ENCODE measurements at regions not wholly inside any gene's neighbourhood (a gene's known extent, or its start where the extent isn't known, plus 50 kb on each side); places are given as distances from the start of the nearest gene placed in this dataset.
"Not testable (repeated sequence)": the region's sequence is repeated elsewhere in the genome, so short reads cannot be mapped to it uniquely, and the experiment has no call there.

DNA sequence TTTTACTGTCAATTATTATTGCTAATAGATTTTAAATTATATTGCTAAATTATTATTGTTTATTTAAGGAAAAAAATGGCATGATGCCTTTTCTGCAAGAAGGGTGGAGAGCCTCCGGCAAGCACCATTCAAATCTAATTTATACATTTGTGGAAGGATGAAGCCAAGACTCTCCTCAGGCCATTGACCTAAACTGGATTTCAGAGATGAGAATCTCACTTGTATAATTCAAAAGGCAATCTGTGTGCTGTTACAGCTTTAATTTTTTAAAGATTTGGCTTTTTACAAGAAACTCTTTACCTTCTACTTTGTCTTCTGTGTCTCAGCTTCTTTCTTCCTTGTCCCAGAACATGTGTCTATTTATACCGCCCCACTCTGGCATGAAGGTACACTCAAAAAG, 722.5 kb downstream of the ETS1 start:
- DNase-seq (ENCODE audit: low read depth, low spot score), result no peak

DNA sequence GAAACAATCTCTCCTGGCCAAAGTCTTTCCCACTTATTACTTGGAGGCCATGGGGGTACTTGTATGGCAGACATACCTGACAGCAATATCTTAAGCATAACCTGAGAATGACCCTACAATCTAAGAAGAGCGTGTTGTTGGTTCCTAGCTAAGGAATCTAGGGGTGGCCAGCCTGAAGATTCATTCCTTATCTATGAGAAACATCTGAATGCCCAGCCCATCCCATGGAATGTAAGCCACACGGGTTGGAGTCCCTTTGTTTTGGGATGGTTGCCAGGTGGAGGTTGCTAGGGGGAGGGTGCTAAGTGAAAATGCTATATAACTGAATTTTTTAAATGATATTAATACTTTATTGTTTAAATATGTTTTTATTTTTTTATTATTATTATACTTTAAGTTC, 725.0 kb downstream of the ETS1 start:
- peak; percentile 39 for DNase-seq (ENCODE audit: low read depth, low spot score)

DNA sequence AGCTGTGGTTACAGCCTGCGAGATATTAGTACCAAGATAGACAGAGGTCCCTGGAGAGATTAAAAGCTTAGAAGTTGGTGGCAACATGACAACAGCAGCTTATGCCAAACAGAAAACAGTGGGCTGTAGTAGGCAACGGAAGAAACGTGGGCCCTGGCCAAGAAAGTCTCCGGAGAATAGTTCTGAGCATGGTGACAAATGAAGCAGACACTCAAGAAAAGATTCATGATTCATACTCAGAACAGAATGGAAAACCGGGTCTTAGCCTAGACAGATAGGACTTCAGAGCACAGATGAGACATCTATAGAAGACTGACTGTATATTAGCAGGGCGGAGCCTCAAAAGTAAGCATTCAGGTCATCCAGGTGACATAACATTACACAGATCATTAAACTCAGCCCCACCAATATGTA, 727.4 kb downstream of the ETS1 start:
- DNase-seq (ENCODE audit: low read depth, low spot score), result peak; percentile 32

DNA sequence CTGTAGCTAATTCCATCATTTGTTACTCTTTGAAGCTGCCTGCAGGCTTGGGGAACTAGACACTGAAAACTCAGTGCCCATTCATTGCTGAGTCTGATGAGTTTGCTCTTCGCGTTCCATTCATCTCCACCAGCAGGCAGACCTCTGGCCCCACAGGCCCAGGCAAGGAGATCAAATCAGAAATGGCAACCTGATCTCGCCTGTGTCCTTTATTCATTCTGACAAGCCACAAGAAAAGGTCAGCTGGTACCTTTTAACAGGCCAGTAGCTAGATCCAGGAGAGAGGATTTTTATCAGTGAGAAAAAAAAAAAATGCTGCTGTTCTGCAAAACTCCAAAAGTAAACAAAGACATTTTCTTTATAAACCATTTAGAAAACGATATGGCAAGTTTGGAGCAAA, 742.5 kb downstream of the ETS1 start:
- no peak for DNase-seq (ENCODE audit: low read depth, low spot score)

DNA sequence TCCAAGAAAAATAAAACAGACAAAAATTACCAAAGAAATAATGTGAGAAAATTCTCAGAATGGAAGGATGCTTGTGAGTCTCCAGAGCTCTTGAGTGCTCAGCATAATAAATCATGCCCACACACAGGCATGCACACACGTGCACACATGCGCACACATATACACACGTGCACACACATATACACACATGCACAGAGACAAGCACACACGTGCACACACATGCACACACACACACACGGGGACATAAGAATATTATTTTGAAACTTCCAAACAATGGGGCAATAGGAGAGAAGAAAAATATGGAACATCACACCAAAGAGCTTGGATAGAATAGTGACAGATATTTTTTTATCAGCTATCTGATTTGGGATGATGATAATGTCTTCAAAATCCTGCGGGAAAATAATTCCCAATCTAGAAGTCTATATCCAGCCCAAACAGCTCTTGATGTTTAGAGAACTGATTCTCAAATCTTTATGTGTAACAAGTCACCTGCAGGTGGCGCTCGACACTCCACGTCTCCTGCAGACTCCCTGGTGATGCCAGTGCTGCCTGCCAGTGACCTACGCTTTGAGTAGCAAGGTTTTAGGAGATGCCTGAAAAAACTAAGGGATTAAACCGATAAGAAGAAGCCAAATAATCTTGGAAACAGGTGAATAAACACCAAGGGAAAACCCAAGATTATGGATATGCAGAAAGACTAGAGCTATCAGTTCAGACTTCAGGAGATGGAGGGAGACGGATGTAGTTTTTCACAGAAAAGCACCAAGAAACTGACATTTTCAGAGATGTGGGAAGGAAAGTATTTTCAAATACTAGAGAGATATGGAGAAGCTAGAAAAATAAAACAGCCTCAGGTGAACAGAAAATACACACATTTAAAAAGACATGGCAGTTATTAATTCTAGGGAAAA, 743.6 kb downstream of the ETS1 start:
- peak; percentile 82 for DNase-seq (ENCODE audit: low read depth, low spot score)

DNA sequence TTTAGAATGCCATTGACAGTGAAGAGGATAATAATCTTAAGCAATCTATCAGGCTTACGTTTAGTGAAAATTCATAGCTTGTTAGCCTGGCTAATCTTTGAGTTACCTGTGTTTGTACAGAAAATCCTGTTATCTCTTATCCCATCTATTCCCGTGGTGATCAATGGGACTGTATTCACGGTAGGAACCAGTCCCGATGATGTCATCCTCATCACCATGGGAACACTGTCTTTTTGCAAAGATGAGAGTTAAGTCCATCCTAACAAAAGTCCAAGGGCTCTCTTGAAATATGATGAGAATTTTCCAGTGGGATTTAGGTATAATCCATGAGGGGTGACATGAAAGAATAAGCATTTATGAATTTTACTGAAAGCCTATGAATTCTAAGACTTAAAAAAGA, 762.2 kb downstream of the ETS1 start:
- DNase-seq (ENCODE audit: low read depth, low spot score), result no peak

DNA sequence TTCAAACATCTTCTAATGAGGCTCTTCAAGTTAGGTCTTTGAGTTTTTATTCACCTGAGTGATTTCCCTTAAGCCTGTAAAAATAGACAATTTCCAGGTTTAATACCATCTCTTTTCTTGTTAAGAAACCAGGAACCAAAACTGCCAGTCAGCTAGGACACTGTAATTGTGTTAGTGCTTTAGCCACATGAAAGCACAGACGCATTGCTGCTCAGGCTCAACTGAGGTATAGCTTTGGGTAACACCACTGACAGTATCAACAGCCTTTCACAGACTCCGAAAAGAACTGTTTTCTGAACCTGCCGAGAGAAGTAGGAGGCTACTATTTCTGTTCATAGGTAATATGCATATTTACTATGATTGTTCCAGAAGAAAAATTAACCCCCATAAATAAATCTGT, 768.7 kb downstream of the ETS1 start:
- DNase-seq (ENCODE audit: low read depth, low spot score), result no peak

DNA sequence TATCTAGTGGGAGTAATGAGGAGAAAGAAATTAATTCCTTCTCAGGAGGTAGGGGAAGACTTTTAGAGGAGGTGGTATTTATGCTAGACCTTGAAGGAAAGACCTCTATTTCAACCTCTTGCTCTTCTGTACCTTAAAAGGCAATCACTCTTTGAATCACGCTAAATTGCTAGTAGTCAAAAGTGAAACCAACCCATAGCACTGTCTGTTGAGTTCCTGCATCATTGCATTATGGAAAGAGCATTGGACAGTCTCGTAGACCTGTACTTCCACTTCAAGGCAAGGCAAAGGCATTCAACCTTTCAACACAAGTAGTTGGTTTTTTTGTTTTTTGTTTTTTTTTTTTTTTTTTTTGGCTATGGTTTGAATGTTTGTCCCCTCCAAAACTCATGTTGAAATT, 770.4 kb downstream of the ETS1 start:
- no peak for DNase-seq (ENCODE audit: low read depth, low spot score)

DNA sequence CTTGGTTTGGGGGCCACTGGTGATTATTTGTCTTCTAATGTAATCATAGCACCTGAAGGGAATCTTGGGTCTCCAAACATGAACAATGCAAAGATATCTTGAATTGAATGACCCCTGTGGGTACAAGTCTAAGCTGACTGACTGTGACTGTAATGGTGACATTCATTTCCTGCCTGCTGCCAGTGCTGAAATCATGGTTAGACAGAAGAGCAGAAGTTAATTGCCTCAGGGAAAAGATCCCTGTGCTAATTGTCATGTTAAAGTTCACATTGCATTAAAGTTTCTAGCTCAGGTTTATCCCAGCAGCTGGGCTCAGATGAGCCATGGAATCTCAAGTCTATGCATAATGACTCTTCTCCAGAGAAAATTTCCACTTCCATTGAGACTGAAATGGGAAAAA, 772.0 kb downstream of the ETS1 start:
- no peak for DNase-seq (ENCODE audit: low read depth, low spot score)

DNA sequence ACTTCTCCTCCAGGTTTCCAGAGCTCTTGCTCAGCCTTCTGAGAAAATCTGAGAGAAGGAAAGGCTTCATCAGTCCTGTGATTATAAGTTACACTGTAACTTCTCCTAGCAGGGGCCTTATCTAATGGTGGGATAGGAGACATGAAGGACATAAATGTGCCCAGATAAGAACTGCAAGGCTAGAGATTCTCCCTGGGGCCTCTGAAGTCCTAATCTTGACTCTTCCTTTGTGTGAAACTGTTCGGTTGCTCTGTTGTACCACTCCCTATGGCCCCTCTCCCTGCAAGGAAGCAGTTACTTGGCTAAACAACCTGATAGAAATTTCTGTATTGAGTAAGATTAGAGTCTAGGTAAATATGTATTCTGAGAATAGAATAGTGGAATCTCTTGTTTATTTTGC, 780.9 kb downstream of the ETS1 start:
- DNase-seq (ENCODE audit: low read depth, low spot score), result no peak

DNA sequence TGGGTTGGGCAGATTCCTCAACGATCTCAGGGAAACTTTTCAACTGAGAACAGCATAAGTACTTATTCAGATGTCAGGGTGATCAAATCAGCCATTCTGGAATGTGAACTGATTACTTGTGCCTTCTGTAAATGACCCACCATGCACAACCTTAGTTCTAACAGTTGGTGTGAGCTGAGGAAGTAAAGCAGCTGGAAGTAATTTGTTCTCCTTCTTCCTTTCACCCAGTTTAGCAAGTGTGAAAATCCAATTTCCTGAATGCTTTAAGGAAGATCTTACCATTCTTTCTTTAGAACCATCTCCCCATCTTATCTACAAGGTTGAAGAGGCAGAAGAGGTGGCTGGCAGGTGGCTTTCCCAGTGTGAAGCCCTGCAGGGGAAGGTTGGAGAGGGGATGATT, 781.6 kb downstream of the ETS1 start:
- no peak for DNase-seq (ENCODE audit: low read depth, low spot score)

DNA sequence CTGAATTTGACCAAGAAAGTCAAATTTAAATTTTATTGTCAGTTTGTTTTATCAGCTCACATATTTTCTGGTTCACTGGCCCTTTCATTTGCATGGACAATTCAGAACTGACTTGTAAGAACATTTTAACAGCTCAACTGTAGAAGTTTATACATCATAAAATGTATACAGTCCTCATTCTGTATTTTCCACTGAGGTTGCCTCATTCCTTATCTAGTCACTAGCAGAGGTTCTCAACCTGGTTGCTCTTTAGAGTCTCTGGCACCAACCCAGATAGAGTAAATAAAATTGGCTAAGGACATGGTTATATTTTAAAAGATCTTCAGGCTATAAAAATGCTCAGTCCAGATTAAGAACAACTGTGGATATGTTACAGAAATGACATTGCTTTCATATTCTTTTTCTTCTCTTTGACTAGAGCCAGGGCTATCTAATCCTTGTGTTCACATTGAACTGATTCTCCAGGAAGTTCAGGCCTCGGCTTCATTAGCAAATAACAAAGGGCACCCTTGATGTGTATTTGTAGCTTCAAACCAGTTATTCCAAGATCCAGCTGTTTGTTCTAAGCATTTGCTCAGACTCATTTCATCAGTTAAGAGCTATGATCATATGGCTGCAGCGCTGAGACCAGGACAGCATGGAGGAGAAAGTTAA, 782.5 kb downstream of the ETS1 start:
- DNase-seq (ENCODE audit: low read depth, low spot score), result no peak

DNA sequence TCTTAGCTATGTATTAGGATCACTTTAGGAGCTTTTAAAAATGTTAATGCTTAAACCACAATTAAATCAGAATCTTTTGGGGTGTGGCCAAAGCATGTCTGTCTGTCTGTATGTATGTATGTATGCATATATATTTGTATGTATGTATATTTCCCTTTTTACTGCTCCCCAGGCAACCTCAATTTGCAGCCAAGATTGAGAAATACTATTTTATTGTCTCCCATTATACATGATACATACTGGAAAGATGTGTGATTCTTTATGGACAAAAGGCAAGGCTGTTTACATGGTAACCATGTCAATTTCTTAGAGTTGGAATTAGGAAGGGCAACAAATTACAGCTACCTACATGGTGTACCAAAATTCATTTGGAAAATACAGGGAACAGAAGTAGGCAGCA, 783.6 kb downstream of the ETS1 start:
- DNase-seq (ENCODE audit: low read depth, low spot score), result no peak

DNA sequence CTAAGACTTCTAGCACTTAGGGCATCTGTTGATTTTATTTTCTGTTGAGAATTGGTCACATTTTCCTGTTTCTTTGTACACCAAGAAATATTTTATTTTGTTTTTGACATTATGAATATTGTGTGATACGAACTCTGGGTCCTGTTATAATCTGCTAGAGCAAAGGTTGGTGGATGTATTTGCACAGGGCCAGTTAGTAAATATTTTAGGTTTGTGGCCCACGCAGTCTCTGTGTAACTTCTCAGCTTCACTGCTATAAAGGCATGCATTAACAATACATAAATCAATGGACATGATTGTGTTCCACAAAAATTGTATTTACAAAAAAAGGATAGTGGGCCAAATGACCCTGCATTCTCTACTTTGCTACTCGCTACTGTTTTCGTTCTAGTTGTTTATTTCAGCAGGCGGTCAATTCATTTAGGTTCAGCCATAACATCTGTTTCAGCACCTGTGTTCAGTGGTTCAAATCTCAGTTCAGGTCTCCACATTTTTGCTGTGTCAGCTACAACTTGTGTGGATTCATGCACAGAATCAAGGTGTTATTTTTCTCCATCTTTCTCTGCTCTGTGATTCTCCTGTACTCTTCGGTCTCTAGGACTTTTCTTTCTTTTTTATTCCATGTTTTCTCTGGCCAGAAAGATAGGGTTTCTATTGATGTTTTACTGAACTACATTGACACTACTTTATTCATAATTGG, 786.2 kb downstream of the ETS1 start:
- no peak for DNase-seq (ENCODE audit: low read depth, low spot score)

DNA sequence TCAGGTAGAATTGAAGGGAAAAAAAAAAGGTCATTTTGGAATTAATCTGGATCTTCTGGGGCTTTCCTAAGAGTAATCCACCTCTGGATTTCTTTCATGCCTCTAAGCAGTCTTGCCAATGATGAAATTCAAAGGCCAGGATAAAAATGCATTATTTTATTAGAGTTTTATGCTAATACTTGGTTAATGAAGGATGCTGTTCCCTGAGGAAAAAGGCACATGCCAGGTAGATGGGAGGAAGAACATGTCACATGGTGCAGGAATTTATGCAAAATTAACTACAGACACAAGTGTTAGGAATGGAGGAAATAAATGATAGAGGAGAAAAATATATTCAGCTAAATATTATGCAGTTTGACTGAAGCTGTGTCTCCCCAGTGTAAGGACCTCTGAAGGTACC, 792.0 kb downstream of the ETS1 start:
- DNase-seq (ENCODE audit: low read depth, low spot score), result no peak

DNA sequence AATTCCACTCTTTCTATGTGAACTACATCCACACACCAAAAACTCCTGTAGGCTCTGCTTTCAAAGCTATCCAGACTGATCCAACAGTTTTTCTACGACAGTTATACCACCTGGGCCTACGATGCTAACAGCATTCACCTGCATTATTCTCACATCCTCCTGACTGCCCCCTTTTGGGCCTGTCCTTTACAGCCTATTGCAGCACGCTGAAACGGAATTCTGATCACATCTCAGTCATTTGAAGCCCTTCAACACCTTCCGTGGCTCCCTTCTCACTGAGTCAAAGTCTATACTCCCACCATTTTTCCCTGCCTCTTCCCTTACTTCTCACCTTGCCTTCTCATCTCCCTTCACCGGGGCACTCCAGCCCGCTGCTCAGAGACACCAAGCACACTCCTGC, 791.3 kb upstream of the KIRREL3 start:
- DNase-seq (ENCODE audit: low read depth, low spot score), result no peak

DNA sequence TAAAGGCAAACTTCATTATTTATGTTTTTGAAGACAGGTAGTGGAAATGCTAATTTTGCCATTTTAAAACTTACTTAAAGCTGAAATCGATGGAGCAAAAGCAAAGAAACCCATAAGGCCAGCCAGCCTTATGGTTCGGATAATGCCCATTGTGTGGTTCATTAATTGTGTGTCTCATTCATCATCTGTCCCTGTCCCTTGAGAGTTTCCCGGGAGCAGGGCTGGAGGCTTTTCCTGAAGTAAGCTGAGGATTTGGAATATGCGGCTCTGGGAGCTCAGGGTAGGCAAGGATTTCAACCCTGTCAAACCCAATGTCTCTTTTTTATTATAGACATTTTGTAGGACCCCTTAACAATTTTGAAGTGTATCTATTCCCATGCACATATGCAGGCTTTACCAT, 790.0 kb upstream of the KIRREL3 start:
- no peak for DNase-seq (ENCODE audit: low read depth, low spot score)

DNA sequence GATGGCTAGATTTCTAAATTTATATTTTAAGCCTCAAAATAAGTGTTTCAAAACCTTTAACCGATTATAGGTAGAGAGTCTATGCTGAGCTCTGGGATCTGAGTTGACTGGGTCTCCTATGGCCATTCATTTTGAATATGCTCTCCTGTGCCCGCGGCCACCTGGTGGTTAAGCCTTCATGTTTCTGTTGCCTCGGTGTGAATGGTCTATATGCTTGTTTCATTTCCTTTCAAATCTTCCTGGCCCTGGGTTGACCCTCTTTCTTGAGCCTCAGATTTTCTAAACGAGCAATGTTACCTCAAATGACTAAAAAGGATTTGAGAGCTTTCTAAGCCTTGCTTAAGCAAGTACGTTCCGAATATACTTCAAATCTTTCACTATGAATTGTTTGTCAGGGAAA, 789.4 kb upstream of the KIRREL3 start:
- DNase-seq (ENCODE audit: low read depth, low spot score), result peak; percentile 32

DNA sequence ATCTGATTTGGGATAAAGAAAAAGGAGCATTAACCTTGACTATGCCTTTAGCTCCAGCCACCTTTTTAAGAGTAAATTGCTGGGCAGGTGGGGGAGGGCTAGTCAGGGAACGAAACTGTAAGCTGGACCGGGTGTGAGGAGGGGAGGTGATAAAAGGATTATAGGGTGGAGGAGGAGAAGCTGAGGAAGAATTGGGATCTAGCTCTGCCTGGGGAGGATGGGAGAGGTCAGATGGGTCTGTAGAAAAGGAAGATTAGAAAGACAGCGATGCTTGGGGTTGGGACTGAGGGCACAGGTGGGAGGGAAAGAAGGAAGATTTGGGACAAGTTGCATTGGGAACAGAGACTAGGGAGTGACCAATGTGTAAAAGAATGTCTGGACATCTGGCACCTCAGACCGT, 772.4 kb upstream of the KIRREL3 start:
- not testable (repeated sequence) for DNase-seq (ENCODE audit: low read depth, low spot score)

DNA sequence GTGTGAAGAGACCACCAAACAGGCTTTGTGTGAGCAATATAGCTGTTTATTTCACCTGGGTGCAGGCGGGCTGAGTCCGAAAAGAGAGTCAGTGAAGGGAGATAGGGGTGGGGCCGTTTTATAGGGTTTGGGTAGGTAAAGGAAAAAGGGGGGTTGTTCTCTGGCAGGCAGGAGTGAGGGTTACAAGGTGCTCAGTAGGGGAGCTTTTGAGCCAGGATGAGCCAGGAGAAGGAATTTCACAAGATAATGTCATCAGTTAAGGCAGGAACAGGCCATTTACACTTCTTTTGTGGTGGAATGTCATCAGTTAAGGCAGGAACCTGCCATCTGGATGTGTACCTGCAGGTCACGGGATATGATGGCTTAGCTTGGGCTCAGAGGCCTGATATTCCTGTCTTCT, 768.4 kb upstream of the KIRREL3 start:
- not testable (repeated sequence) for DNase-seq (ENCODE audit: low read depth, low spot score)

DNA sequence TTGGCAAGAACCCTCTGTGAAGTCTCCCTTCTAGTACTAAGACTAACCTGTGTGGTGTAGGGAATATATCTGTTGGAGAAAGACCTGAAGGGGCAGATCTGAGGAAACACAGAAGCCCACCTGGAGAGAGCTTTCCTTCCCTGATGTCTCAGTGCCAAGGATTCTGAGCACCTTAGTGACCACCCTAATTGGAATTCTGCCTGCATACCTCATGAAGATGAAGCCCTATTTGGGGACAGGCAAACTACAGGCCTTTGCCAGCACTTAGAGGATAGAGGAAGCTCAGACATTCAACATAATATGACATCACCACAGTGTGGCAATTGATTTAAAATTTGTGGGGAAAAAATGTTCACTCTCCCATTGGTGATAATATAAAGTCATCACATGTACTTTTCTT, 766.2 kb upstream of the KIRREL3 start:
- no peak for DNase-seq (ENCODE audit: low read depth, low spot score)

DNA sequence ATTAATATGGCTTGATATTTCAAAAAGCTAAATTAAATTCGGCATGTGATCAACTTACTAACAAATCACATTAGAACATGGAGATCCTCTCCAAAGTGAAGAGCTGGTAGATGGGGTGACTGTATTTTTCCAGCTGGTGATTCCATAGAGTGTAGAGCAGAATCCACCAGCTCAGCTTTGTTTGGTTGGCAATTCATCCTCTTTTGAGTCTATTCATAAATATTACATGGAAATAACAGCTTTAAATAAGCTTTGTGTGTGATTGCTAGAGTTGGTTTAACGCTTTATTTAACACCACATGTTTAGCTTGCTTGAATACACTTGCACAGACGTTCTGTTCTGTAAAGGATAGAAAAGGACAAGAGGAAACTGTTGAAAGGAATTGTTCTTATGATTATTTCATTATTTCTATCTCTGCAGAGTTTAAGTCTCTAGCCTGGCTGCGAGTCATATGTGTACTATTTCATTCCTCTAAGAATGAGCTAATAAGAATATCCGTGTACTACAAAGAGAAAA, 738.3 kb upstream of the KIRREL3 start:
- peak; percentile 2 for DNase-seq (ENCODE audit: low read depth, low spot score)
